ENCODE measurements at regions not wholly inside any gene's neighbourhood (a gene's known extent, or its start where the extent isn't known, plus 50 kb on each side); places are given as distances from the start of the nearest gene placed in this dataset.
A peak's percentile ranks its signal among the peaks of the same experiment; 100 is the strongest.

- H3K36me3 Mint-ChIP-seq (ENCODE audit: low read depth), result peaks cover 5% of the 10 kb centered on the region
- H3K27me3 Mint-ChIP-seq (ENCODE audit: low read depth), result no peaks in the 10 kb centered on the region
- no peak overlapping the region for H3K4me3 Mint-ChIP-seq (ENCODE audit: unreplicated experiment)
- H3K27ac Mint-ChIP-seq (ENCODE audit: unreplicated experiment), result no peak overlapping the region
- peaks cover 11% of the 10 kb centered on the region for H3K9me3 Mint-ChIP-seq (ENCODE audit: low read depth)
- DNase-seq (ENCODE audit: low spot score), result no peak
- H3K4me1 Mint-ChIP-seq (ENCODE audit: low read depth), result peaks cover 52% of the 10 kb centered on the region
- no peak for TF ChIP-seq CTCF (IDR thresholded peaks at IDR 0.05)
These were observed 97.6 kb downstream of the C4orf33 start for GRCh38 chr4:129193357-129194100.

DNA sequence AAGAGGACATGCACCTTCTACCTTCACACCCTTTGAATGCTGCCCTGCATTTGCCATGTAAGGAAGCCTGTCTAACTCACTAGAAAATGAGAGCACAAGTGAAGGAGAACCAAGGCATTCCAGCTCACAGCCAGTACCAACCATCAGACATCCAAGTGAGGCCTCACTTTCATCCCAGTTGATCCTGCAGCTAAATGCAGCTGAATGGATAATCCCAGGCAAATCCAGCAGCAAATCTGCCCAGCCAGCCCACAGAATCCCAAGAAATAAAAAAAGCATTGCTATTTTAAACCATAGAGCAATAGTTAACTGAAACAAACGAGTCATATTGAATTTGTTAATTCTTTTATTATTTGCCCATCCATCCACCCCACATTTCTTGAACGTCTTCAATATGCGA is 112.5 kb downstream of the C4orf33 start:
- no peak for TF ChIP-seq CTCF (IDR thresholded peaks at IDR 0.05)
- H3K9me3 Mint-ChIP-seq (ENCODE audit: low read depth), result no peaks in the 10 kb centered on the region
- H3K36me3 Mint-ChIP-seq (ENCODE audit: low read depth), result no peaks in the 10 kb centered on the region
- peaks cover 2% of the 10 kb centered on the region for H3K27me3 Mint-ChIP-seq (ENCODE audit: low read depth)
- DNase-seq (ENCODE audit: low spot score), result no peak
- no peak overlapping the region for H3K4me3 Mint-ChIP-seq (ENCODE audit: unreplicated experiment)
- H3K27ac Mint-ChIP-seq (ENCODE audit: unreplicated experiment), result no peak overlapping the region
- H3K4me1 Mint-ChIP-seq (ENCODE audit: low read depth), result peaks cover 8% of the 10 kb centered on the region

GRCh38 chr4:129213692-129214091 is 117.7 kb downstream of the C4orf33 start:
- no peak overlapping the region for H3K4me3 Mint-ChIP-seq (ENCODE audit: unreplicated experiment)
- peaks cover 14% of the 10 kb centered on the region for H3K4me1 Mint-ChIP-seq (ENCODE audit: low read depth)
- H3K36me3 Mint-ChIP-seq (ENCODE audit: low read depth), result no peaks in the 10 kb centered on the region
- no peak for TF ChIP-seq CTCF (IDR thresholded peaks at IDR 0.05)
- peaks cover 2% of the 10 kb centered on the region for H3K27me3 Mint-ChIP-seq (ENCODE audit: low read depth)
- H3K27ac Mint-ChIP-seq (ENCODE audit: unreplicated experiment), result no peak overlapping the region
- no peak for DNase-seq (ENCODE audit: low spot score)
- no peaks in the 10 kb centered on the region for H3K9me3 Mint-ChIP-seq (ENCODE audit: low read depth)

GRCh38 chr4:129218360-129218759 is 122.4 kb downstream of the C4orf33 start:
- Mint-ChIP-seq H3K36me3 (ENCODE audit: low read depth) (peaks cover 3% of the 10 kb centered on the region), H3K4me3 (ENCODE audit: unreplicated experiment) (no peak overlapping the region), H3K9me3 (ENCODE audit: low read depth) (peaks cover 6% of the 10 kb centered on the region), H3K4me1 (ENCODE audit: low read depth) (peaks cover 43% of the 10 kb centered on the region), H3K27me3 (ENCODE audit: low read depth) (no peaks in the 10 kb centered on the region), H3K27ac (ENCODE audit: unreplicated experiment) (peak overlapping the region; percentile 45)
- no peak for DNase-seq (ENCODE audit: low spot score)
- TF ChIP-seq CTCF (IDR thresholded peaks at IDR 0.05), result peak; percentile 84

GRCh38 chr4:129218897-129219296 is 122.9 kb downstream of the C4orf33 start:
- H3K27me3 Mint-ChIP-seq (ENCODE audit: low read depth), result no peaks in the 10 kb centered on the region
- peaks cover 6% of the 10 kb centered on the region for H3K9me3 Mint-ChIP-seq (ENCODE audit: low read depth)
- H3K4me3 Mint-ChIP-seq (ENCODE audit: unreplicated experiment), result no peak overlapping the region
- peak overlapping the region; percentile 84 for H3K27ac Mint-ChIP-seq (ENCODE audit: unreplicated experiment)
- H3K4me1 Mint-ChIP-seq (ENCODE audit: low read depth), result peaks cover 48% of the 10 kb centered on the region
- H3K36me3 Mint-ChIP-seq (ENCODE audit: low read depth), result peaks cover 3% of the 10 kb centered on the region
- TF ChIP-seq CTCF (IDR thresholded peaks at IDR 0.05), result no peak
- no peak for DNase-seq (ENCODE audit: low spot score)

All from chondrocyte (in vitro differentiated cells).